HEK293 (cell line): ENCODE measurements at regions not wholly inside any gene's neighbourhood (a gene's known extent, or its start where the extent isn't known, plus 50 kb on each side); places are given as distances from the start of the nearest gene placed in this dataset.

Experiments
- BCL11A ChIP-seq: fragments of 450-650 bp; formaldehyde crosslinking; IDR thresholded peaks from 2 replicates; pipeline ENCODE4 v1.5.1; 2016; ENCODE audit warnings: low read depth, missing biosample characterization, missing genetic modification characterization
- GLIS1 ChIP-seq: fragments of 450-650 bp; formaldehyde crosslinking; IDR thresholded peaks from 2 replicates; pipeline ENCODE4 v1.5.1; 2016; ENCODE audit warnings: missing biosample characterization, missing genetic modification characterization
- OVOL3 ChIP-seq: fragments of 450-650 bp; formaldehyde crosslinking; IDR thresholded peaks from 2 replicates; pipeline ENCODE4 v1.5.1; 2016; ENCODE audit warnings: missing biosample characterization, missing genetic modification characterization
- SCRT1 ChIP-seq: fragments of 450-650 bp; formaldehyde crosslinking; IDR thresholded peaks from 2 replicates; pipeline ENCODE4 v1.5.1; 2016; ENCODE audit warnings: missing biosample characterization, missing genetic modification characterization, borderline replicate concordance
- ZBTB21 ChIP-seq: fragments of 450-650 bp; formaldehyde crosslinking; IDR thresholded peaks from 2 replicates; pipeline ENCODE4 v1.5.1; 2017; ENCODE audit warnings: missing biosample characterization, missing genetic modification characterization
- ZFHX2 ChIP-seq: fragments of 450-650 bp; formaldehyde crosslinking; conservative IDR thresholded peaks from 2 replicates; pipeline ENCODE4 v1.5.1; 2016; ENCODE audit warnings: missing biosample characterization, missing genetic modification characterization
- ZNF10 ChIP-seq: fragments of 450-650 bp; formaldehyde crosslinking; IDR thresholded peaks from 2 replicates; pipeline ENCODE4 v1.5.1; 2017; ENCODE audit warnings: missing biosample characterization, missing genetic modification characterization
- ZNF140 ChIP-seq: fragments of 450-650 bp; formaldehyde crosslinking; IDR thresholded peaks from 2 replicates; pipeline ENCODE4 v1.5.1; 2016; ENCODE audit warnings: missing biosample characterization, missing genetic modification characterization
- ZNF174 ChIP-seq: fragments of 450-650 bp; formaldehyde crosslinking; IDR thresholded peaks from 2 replicates; pipeline ENCODE4 v1.5.0; 2017; ENCODE audit warnings: missing biosample characterization, mild to moderate bottlenecking, missing genetic modification characterization
- ZNF184 ChIP-seq: fragments of 450-650 bp; IDR thresholded peaks from 2 replicates; pipeline ENCODE4 v1.5.1; 2018; ENCODE audit warnings: missing biosample characterization, mild to moderate bottlenecking, missing genetic modification characterization
- ZNF202 ChIP-seq: fragments of 450-650 bp; formaldehyde crosslinking; IDR thresholded peaks from 2 replicates; pipeline ENCODE4 v1.5.1; 2016; ENCODE audit warnings: missing biosample characterization, missing genetic modification characterization, borderline replicate concordance
- ZNF221 ChIP-seq: fragments of 450-650 bp; formaldehyde crosslinking; IDR thresholded peaks from 2 replicates; pipeline ENCODE4 v1.5.1; 2017; ENCODE audit warnings: missing biosample characterization, missing genetic modification characterization, borderline replicate concordance
- ZNF223 ChIP-seq: fragments of 450-650 bp; formaldehyde crosslinking; IDR thresholded peaks from 2 replicates; pipeline ENCODE4 v1.5.1; 2016; ENCODE audit warnings: missing biosample characterization, missing genetic modification characterization
- ZNF560 ChIP-seq: fragments of 450-650 bp; formaldehyde crosslinking; IDR thresholded peaks from 2 replicates; pipeline ENCODE4 v1.5.1; 2017; ENCODE audit warnings: missing biosample characterization, missing genetic modification characterization, borderline replicate concordance
- ZNF660 ChIP-seq: fragments of 450-650 bp; IDR thresholded peaks from 2 replicates; pipeline ENCODE4 v1.5.1; 2018; ENCODE audit warnings: missing biosample characterization, mild to moderate bottlenecking, missing genetic modification characterization
- ZNF664 ChIP-seq: fragments of 450-650 bp; formaldehyde crosslinking; IDR thresholded peaks from 2 replicates; pipeline ENCODE4 v1.5.1; 2016; ENCODE audit warnings: missing biosample characterization, missing genetic modification characterization
- ZNF670 ChIP-seq: fragments of 450-650 bp; formaldehyde crosslinking; IDR thresholded peaks from 2 replicates; pipeline ENCODE4 v1.5.1; 2016; ENCODE audit warnings: missing biosample characterization, missing genetic modification characterization, low read depth
- TF ChIP-seq, protein P1 (sequence below): fragments of 450-650 bp; formaldehyde crosslinking; IDR thresholded peaks from 2 replicates; pipeline ENCODE4 v1.5.1; 2017; ENCODE audit warnings: missing biosample characterization, missing genetic modification characterization
- TF ChIP-seq, protein P2 (sequence below): fragments of 450-650 bp; formaldehyde crosslinking; IDR thresholded peaks from 2 replicates; pipeline ENCODE4 v1.5.1; 2016; ENCODE audit warnings: missing biosample characterization, missing genetic modification characterization
- TF ChIP-seq, protein P3 (sequence below): fragments of 450-650 bp; formaldehyde crosslinking; IDR thresholded peaks from 2 replicates; pipeline ENCODE4 v1.5.1; 2016; ENCODE audit warnings: missing biosample characterization, missing genetic modification characterization, borderline replicate concordance
- TF ChIP-seq, protein P4 (sequence below): fragments of 450-650 bp; formaldehyde crosslinking; IDR thresholded peaks from 2 replicates; pipeline ENCODE4 v1.5.1; 2016; ENCODE audit warnings: missing biosample characterization, missing genetic modification characterization
- TF ChIP-seq, protein P5 (sequence below): fragments of 450-650 bp; formaldehyde crosslinking; IDR thresholded peaks from 2 replicates; pipeline ENCODE4 v1.5.1; 2017; ENCODE audit warnings: missing biosample characterization, mild to moderate bottlenecking, missing genetic modification characterization, moderate library complexity
- TF ChIP-seq, protein P6 (sequence below): fragments of 450-650 bp; IDR thresholded peaks from 2 replicates; pipeline ENCODE4 v1.5.1; 2018; ENCODE audit warnings: missing biosample characterization, missing genetic modification characterization
- TF ChIP-seq, protein P7 (sequence below): fragments of 450-650 bp; formaldehyde crosslinking; IDR thresholded peaks from 2 replicates; pipeline ENCODE4 v1.5.1; 2016; ENCODE audit warnings: missing biosample characterization, missing genetic modification characterization

DNA sequence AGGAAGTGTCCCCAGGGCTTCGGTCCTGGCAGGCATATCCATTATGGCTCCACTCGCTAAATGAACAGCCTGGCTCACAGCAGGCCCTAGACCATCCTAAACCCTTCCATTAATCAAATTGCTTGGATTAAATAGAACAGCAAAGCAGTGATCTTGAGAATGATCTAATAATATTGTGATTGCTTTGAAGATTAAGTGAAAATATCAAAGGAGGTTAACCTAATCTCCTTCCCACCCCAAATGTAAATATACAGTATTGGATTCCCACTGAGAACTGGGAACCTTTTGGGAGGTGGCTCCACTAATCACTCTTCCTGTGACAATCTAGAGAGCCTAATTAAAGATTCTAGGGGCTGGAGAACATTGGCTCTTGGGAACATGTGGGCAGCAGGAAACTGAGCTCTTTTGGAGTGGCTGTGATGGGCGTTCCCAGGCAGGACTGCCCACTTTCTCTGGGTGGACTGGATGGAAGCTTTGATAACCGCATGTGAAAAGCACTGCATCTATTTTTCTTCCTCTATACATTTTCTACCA lies 68.3 kb upstream of the FRMD1 start (continued):
- TF ChIP-seq ZNF221 (tag by site-specific recombination): no peak
- peak; percentile 78 for TF ChIP-seq GLIS1 (tag by site-specific recombination)
- TF ChIP-seq, protein P1, sequence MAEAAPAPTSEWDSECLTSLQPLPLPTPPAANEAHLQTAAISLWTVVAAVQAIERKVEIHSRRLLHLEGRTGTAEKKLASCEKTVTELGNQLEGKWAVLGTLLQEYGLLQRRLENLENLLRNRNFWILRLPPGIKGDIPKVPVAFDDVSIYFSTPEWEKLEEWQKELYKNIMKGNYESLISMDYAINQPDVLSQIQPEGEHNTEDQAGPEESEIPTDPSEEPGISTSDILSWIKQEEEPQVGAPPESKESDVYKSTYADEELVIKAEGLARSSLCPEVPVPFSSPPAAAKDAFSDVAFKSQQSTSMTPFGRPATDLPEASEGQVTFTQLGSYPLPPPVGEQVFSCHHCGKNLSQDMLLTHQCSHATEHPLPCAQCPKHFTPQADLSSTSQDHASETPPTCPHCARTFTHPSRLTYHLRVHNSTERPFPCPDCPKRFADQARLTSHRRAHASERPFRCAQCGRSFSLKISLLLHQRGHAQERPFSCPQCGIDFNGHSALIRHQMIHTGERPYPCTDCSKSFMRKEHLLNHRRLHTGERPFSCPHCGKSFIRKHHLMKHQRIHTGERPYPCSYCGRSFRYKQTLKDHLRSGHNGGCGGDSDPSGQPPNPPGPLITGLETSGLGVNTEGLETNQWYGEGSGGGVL (tag by site-specific recombination): peak; percentile 76; the same call in 1 of the 2 replicates
- TF ChIP-seq, protein P2, sequence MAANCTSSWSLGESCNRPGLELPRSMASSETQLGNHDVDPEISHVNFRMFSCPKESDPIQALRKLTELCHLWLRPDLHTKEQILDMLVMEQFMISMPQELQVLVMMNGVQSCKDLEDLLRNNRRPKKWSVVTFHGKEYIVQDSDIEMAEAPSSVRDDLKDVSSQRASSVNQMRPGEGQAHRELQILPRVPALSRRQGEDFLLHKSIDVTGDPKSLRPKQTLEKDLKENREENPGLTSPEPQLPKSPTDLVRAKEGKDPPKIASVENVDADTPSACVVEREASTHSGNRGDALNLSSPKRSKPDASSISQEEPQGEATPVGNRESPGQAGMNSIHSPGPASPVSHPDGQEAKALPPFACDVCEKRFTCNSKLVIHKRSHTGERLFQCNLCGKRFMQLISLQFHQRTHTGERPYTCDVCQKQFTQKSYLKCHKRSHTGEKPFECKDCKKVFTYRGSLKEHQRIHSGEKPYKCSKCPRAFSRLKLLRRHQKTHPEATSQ (tag by site-specific recombination): 0 out of 2 replicates have a peak, but pooled peaks have one; percentile 37
- TF ChIP-seq ZBTB21 (tag by site-specific recombination): peak; percentile 88
- no peak for TF ChIP-seq ZNF174
- TF ChIP-seq SCRT1 (tag by site-specific recombination): no peak; the same call in 1 of the 2 replicates
- TF ChIP-seq ZNF140 (tag by site-specific recombination): no peak; the same call in 1 of the 2 replicates
- TF ChIP-seq BCL11A (tag by site-specific recombination): no peak
- no peak for TF ChIP-seq ZNF202 (tag by site-specific recombination)
- TF ChIP-seq, protein P3, sequence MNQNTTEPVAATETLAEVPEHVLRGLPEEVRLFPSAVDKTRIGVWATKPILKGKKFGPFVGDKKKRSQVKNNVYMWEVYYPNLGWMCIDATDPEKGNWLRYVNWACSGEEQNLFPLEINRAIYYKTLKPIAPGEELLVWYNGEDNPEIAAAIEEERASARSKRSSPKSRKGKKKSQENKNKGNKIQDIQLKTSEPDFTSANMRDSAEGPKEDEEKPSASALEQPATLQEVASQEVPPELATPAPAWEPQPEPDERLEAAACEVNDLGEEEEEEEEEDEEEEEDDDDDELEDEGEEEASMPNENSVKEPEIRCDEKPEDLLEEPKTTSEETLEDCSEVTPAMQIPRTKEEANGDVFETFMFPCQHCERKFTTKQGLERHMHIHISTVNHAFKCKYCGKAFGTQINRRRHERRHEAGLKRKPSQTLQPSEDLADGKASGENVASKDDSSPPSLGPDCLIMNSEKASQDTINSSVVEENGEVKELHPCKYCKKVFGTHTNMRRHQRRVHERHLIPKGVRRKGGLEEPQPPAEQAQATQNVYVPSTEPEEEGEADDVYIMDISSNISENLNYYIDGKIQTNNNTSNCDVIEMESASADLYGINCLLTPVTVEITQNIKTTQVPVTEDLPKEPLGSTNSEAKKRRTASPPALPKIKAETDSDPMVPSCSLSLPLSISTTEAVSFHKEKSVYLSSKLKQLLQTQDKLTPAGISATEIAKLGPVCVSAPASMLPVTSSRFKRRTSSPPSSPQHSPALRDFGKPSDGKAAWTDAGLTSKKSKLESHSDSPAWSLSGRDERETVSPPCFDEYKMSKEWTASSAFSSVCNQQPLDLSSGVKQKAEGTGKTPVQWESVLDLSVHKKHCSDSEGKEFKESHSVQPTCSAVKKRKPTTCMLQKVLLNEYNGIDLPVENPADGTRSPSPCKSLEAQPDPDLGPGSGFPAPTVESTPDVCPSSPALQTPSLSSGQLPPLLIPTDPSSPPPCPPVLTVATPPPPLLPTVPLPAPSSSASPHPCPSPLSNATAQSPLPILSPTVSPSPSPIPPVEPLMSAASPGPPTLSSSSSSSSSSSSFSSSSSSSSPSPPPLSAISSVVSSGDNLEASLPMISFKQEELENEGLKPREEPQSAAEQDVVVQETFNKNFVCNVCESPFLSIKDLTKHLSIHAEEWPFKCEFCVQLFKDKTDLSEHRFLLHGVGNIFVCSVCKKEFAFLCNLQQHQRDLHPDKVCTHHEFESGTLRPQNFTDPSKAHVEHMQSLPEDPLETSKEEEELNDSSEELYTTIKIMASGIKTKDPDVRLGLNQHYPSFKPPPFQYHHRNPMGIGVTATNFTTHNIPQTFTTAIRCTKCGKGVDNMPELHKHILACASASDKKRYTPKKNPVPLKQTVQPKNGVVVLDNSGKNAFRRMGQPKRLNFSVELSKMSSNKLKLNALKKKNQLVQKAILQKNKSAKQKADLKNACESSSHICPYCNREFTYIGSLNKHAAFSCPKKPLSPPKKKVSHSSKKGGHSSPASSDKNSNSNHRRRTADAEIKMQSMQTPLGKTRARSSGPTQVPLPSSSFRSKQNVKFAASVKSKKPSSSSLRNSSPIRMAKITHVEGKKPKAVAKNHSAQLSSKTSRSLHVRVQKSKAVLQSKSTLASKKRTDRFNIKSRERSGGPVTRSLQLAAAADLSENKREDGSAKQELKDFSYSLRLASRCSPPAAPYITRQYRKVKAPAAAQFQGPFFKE (tag by site-specific recombination): no peak
- TF ChIP-seq ZNF184 (tag by site-specific recombination): 0 out of 2 replicates have a peak, but pooled peaks have one; percentile 45
- TF ChIP-seq ZNF670 (tag by site-specific recombination): no peak
- TF ChIP-seq, protein P4, sequence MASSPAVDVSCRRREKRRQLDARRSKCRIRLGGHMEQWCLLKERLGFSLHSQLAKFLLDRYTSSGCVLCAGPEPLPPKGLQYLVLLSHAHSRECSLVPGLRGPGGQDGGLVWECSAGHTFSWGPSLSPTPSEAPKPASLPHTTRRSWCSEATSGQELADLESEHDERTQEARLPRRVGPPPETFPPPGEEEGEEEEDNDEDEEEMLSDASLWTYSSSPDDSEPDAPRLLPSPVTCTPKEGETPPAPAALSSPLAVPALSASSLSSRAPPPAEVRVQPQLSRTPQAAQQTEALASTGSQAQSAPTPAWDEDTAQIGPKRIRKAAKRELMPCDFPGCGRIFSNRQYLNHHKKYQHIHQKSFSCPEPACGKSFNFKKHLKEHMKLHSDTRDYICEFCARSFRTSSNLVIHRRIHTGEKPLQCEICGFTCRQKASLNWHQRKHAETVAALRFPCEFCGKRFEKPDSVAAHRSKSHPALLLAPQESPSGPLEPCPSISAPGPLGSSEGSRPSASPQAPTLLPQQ (tag by site-specific recombination): peak; percentile 76
- TF ChIP-seq, protein P5, sequence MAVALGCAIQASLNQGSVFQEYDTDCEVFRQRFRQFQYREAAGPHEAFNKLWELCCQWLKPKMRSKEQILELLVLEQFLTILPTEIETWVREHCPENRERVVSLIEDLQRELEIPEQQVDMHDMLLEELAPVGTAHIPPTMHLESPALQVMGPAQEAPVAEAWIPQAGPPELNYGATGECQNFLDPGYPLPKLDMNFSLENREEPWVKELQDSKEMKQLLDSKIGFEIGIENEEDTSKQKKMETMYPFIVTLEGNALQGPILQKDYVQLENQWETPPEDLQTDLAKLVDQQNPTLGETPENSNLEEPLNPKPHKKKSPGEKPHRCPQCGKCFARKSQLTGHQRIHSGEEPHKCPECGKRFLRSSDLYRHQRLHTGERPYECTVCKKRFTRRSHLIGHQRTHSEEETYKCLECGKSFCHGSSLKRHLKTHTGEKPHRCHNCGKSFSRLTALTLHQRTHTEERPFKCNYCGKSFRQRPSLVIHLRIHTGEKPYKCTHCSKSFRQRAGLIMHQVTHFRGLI: 0 out of 2 replicates have a peak, but pooled peaks have one; percentile 41
- peak; percentile 86 for TF ChIP-seq ZFHX2 (tag by site-specific recombination)
- TF ChIP-seq ZNF10 (tag by site-specific recombination): peak; percentile 76
- peak; percentile 79 for TF ChIP-seq ZNF664 (tag by site-specific recombination)
- TF ChIP-seq, protein P6, sequence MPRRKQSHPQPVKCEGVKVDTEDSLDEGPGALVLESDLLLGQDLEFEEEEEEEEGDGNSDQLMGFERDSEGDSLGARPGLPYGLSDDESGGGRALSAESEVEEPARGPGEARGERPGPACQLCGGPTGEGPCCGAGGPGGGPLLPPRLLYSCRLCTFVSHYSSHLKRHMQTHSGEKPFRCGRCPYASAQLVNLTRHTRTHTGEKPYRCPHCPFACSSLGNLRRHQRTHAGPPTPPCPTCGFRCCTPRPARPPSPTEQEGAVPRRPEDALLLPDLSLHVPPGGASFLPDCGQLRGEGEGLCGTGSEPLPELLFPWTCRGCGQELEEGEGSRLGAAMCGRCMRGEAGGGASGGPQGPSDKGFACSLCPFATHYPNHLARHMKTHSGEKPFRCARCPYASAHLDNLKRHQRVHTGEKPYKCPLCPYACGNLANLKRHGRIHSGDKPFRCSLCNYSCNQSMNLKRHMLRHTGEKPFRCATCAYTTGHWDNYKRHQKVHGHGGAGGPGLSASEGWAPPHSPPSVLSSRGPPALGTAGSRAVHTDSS (tag by site-specific recombination): peak; percentile 50; the same call in 1 of the 2 replicates
- no peak for TF ChIP-seq ZNF560 (tag by site-specific recombination)
- TF ChIP-seq ZNF660: peak; percentile 18; the same call in 1 of the 2 replicates
- TF ChIP-seq, protein P7, sequence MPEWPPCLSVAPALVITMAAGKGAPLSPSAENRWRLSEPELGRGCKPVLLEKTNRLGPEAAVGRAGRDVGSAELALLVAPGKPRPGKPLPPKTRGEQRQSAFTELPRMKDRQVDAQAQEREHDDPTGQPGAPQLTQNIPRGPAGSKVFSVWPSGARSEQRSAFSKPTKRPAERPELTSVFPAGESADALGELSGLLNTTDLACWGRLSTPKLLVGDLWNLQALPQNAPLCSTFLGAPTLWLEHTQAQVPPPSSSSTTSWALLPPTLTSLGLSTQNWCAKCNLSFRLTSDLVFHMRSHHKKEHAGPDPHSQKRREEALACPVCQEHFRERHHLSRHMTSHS (tag by site-specific recombination): peak; percentile 96
- peak; percentile 91 for TF ChIP-seq OVOL3 (tag by site-specific recombination)
- TF ChIP-seq ZNF223 (tag by site-specific recombination): peak; percentile 18; the same call in 1 of the 2 replicates
